H1 (cell line): ENCODE measurements at regions not wholly inside any gene's neighbourhood (a gene's known extent, or its start where the extent isn't known, plus 50 kb on each side); places are given as distances from the start of the nearest gene placed in this dataset.

Source experiments
- CBX5 ChIP-seq: fragments of 300-800, 300-1000 bp; sonication (generic); IDR thresholded peaks from 2 replicates; pipeline ENCODE4 v1.7.1; 2016; ENCODE audit warnings: antibody characterized with exemption, low read length, low read depth
- PHF8 ChIP-seq: fragments of 200-600 bp; sonication (generic); conservative IDR thresholded peaks from 2 replicates; pipeline ENCODE4 v1.7.1; 2012; ENCODE audit warnings: low read depth, mild to moderate bottlenecking, inconsistent platforms, low read length, moderate library complexity
- POLR2A ChIP-seq, 2 experiments: IDR thresholded peaks; 1 replicate in 1 of 2; 2 replicates in 1 of 2; pipeline ENCODE4 v1.6.1; 2011; ENCODE audit warnings: low read depth in 2 of 2, low read length in 2 of 2, mild to moderate bottlenecking in 2 of 2; ENCODE audit errors: control extremely low read depth in 1 of 2
- POU5F1 ChIP-seq: IDR thresholded peaks from 2 replicates; pipeline ENCODE4 v1.6.1; 2011; ENCODE audit warnings: low read depth, mild to moderate bottlenecking, low read length, moderate library complexity
- SP4 ChIP-seq: IDR thresholded peaks from 2 replicates; pipeline ENCODE4 v1.6.1; 2012; ENCODE audit warnings: low read length, inconsistent platforms
- TAF1 ChIP-seq: IDR thresholded peaks from 2 replicates; pipeline ENCODE4 v1.6.1; 2011; ENCODE audit warnings: mild to moderate bottlenecking, low read depth, low read length
- TCF12 ChIP-seq: IDR thresholded peaks from 2 replicates; pipeline ENCODE4 v1.6.1; 2011; ENCODE audit warnings: low read depth, mild to moderate bottlenecking, low read length
- TEAD4 ChIP-seq: IDR thresholded peaks from 2 replicates; pipeline ENCODE4 v1.6.1; 2012; ENCODE audit warnings: low read depth, low read length, inconsistent platforms, mixed read lengths

GRCh38 chr2:52918551-52918950 lies 849.1 kb upstream of the CHAC2 start (continued):
- no peak for TF ChIP-seq POLR2A (IDR thresholded peaks at IDR 0.05; ENCODE audit: control extremely low read depth in 1 of 2, low read depth in 2 of 2, low read length in 2 of 2)
- no peak for TF ChIP-seq SP4
- no peak for TF ChIP-seq TEAD4
- no peak for TF ChIP-seq CBX5
- no peak for TF ChIP-seq PHF8
- no peak for TF ChIP-seq TCF12
- no peak for TF ChIP-seq POU5F1
- TF ChIP-seq TAF1, result no peak
- TF ChIP-seq, all 59 proteins: peak for 0
